GM12864 (cell line): ENCODE measurements at regions not wholly inside any gene's neighbourhood (a gene's known extent, or its start where the extent isn't known, plus 50 kb on each side); places are given as distances from the start of the nearest gene placed in this dataset.
"Not testable (repeated sequence)": the region's sequence is repeated elsewhere in the genome, so short reads cannot be mapped to it uniquely, and the experiment has no call there.

ENCODE experiments used
- DNase-seq: peaks from one replicate; pipeline ENCODE4 v3.0.0-alpha.2; 2011; ENCODE audit warnings: low read depth
- H3K4me3 ChIP-seq: 2 replicates; pipeline ENCODE4 v1.5.1; 2011; ENCODE audit warnings: mild to moderate bottlenecking, low read depth, low read length, control low read depth
- CTCF ChIP-seq: IDR thresholded peaks from 2 replicates; pipeline ENCODE4 v1.5.1; 2011; ENCODE audit warnings: low read depth, mild to moderate bottlenecking, moderate library complexity, low read length, control low read depth, inconsistent platforms; ENCODE audit errors: missing control alignments

DNA sequence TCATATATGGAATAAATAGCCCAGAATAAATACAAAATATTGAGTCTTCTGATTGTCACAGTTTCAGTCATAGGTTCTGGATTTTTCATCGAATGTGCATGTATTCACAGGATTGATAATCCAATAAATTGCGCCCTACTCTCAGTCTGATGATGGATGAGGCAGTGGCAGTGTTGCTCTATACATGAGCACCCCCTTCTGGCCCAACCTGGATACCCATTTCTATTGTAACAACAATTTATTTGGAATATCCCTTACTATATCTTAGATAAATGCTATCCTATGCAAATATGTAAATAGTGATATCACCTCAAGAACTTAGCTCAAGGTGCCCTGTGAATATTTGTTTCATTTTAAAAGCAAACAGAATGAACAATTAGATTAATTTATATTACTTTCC lies 733.7 kb upstream of the PABPC4L start:
- no peak for DNase-seq
- H3K4me3 ChIP-seq, result no peak overlapping the region
- TF ChIP-seq CTCF, result no peak

DNA sequence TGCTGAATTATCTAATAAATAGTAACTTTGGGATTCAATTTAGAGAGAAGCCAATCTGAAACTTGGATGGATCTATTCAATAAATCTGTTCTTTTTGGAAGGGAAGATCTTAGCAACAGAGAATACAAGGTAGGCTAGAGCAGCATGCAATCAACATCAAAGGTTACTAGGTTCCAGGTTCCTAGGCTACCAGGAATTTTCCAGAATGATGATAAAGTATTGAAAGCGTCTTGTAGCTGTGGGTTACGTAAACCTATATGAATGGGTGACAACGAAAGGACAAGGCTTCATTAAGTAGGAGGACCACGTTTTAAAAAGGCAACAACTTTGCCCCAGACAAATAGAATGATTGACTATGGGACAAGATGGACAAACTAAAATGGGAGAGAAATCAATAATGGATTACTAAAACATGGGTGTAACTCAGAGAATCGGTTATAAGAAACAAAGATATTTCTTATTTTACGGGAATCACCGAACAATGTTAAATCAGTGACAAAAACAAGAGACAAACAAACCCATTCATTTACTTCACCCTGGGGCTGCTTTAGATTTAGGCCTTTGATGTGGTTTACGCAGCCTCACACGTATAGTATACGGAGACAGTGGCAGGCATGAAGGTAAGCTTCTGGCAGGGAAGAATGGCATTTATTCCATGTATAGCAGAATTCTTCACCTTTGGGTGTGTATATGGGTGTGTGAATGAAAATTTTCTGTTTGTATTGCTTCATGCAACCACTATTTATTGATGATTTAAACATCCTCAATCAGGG lies 732.6 kb upstream of the PABPC4L start:
- TF ChIP-seq CTCF, result no peak
- DNase-seq, result no peak
- no peak overlapping the region for H3K4me3 ChIP-seq

DNA sequence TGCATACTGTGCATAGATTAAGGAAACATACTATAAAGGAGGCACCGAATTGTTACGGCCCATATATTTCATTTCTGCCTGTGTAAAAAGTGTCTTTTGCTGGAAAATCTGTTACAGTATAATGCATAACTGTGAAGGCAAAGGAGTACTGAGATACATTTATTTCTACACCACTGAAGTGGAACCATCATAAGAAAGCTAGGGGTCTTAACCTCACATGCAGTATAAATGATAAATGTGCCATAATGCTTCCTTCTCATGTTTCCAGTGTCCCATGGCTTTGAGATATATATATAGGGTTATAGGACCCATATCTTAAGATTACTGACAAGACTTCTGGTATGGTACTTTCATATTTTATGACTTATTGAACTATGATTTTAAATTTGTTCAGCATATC lies 713.8 kb upstream of the PABPC4L start:
- DNase-seq, result no peak
- no peak overlapping the region for H3K4me3 ChIP-seq
- TF ChIP-seq CTCF, result no peak

- not testable (repeated sequence) for DNase-seq, H3K4me3 ChIP-seq
Measured at GRCh38 chr4:134914250-134914649, 712.7 kb upstream of the PABPC4L start.

DNA sequence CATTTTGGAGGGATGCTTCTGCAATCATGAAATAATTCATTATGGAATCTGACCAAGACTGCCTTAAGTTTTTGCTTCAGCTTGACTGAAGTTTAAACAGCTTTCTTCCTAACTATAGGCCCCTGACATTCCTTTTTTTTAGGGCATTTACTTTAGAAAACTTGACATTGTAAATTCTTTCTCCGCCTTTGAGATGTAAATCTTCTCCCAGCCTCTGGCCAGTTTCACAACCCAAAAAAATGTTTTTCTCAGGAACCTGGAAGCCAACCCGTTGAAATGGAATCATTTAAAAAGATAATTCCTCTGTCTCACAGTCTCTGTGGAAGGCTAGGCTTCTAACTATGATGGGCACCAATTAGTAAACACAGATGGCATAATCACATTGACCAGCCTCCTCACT lies 710.4 kb upstream of the PABPC4L start:
- no peak overlapping the region for H3K4me3 ChIP-seq
- no peak for DNase-seq
- TF ChIP-seq CTCF, result no peak

DNA sequence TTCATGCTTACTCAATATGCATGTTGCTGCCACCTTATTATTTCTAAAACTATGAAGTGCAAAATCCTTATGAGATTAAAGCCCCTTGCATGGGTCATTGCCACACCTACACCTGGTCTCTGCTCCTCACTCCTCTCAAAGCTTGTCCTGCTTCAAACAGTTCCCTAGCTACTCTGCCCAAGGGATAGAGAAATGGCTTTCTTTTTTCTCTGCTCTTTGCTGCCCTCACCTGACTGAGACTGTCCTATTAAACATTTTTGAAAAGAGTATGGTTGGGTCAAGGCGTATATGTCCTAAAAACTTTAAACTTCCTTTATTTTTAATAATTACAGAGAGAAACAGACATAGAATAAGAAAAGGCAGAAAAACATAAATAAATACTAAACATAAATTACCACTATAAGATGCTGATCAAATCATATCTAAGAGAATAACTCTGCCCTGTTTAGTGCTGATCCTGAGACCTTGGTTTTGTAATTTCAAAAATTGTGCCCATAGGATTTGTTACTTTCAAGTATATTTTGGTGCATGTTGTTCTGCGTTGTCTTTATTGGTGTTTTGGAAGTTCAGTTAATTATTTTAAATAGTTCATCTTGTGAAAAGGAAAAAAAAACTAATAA lies 704.9 kb upstream of the PABPC4L start:
- DNase-seq, result no peak
- no peak for TF ChIP-seq CTCF
- no peak overlapping the region for H3K4me3 ChIP-seq

- no peak overlapping the region for H3K4me3 ChIP-seq
- TF ChIP-seq CTCF, result no peak
- no peak for DNase-seq
Measured at GRCh38 chr4:134905061-134905460, 703.5 kb upstream of the PABPC4L start.
